MCF 10A (cell line): ENCODE measurements at regions not wholly inside any gene's neighbourhood (a gene's known extent, or its start where the extent isn't known, plus 50 kb on each side); places are given as distances from the start of the nearest gene placed in this dataset.

Experiments
- BruUV-seq: library from RNA; stranded (reverse); fragments of 400-500 nt; replicated peaks from 2 replicates; lab custom pipeline; 2021; lab: Mats Ljungman, UMichigan
- CTCF ChIA-PET: fragments of 300-600 bp; sonication (Branson Sonifier 250); formaldehyde crosslinking; extraction: SDS; loops from one replicate; lab custom pipeline; 2021; ENCODE audit warnings: antibody characterized with exemption, inconsistent platforms; lab: Yijun Ruan, JAX
- POLR2A ChIA-PET: fragments of 300-600, 350-650 bp; sonication (Branson Sonifier 250); formaldehyde crosslinking; extraction: SDS; loops from one replicate; lab custom pipeline; 2020; ENCODE audit warnings: antibody characterized with exemption, inconsistent platforms; lab: Yijun Ruan, JAX
- DNase-seq: peaks from one replicate; pipeline ENCODE4 v3.0.0-alpha.2; 2018; ENCODE audit not compliant: unreplicated experiment
- H3K27ac Mint-ChIP-seq: one replicate; pipeline ENCODE4 v1.8.0; 2022; ENCODE audit warnings: mild to moderate bottlenecking, low read depth, mixed read lengths; ENCODE audit not compliant: unreplicated experiment
- H3K27me3 Mint-ChIP-seq: one replicate; pipeline ENCODE4 v1.8.0; 2022; ENCODE audit warnings: mixed read lengths; ENCODE audit not compliant: insufficient read depth, unreplicated experiment
- H3K36me3 Mint-ChIP-seq: one replicate; pipeline ENCODE4 v1.8.0; 2022; ENCODE audit warnings: mild to moderate bottlenecking, moderate library complexity, mixed read lengths; ENCODE audit not compliant: insufficient read depth, unreplicated experiment
- H3K4me1 Mint-ChIP-seq: one replicate; pipeline ENCODE4 v1.8.0; 2022; ENCODE audit warnings: mixed read lengths; ENCODE audit not compliant: insufficient read depth, unreplicated experiment
- H3K4me3 Mint-ChIP-seq: one replicate; pipeline ENCODE4 v1.8.0; 2022; ENCODE audit warnings: mild to moderate bottlenecking, moderate library complexity, mixed read lengths; ENCODE audit not compliant: unreplicated experiment
- H3K9me3 Mint-ChIP-seq: one replicate; pipeline ENCODE4 v1.8.0; 2022; ENCODE audit warnings: mixed read lengths; ENCODE audit not compliant: unreplicated experiment
- CTCF ChIP-seq: fragments of 200-600 bp; IDR thresholded peaks from one replicate; pipeline ENCODE4 v1.8.0; 2022; ENCODE audit warnings: antibody characterized with exemption, mild to moderate bottlenecking; ENCODE audit not compliant: unreplicated experiment
- intact Hi-C: fragments of 100-400 bp; cut with micrococcal nuclease; formaldehyde crosslinking; loops from 2 replicates; pipeline ENCODE4 v1.14.1; 2022

DNA sequence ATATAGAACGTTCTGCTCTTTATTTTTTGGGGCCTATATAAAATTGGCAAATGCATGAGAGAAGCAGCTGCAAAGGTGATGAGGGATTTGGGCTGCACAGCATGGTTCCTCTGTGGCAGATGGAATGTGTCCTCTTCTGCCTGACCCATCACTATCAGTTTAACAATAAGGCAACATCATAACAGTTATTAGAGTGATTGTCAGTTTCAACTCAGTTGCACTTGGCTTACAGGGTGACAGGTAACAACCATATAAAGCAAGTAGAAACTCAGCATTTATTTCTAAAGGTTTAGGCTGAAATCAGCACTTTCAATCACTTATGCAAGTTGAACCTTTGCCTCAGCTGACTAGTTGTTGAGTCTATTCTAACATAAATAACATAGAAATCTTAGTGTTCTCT lies 935.4 kb upstream of the CHORDC1 start:
- no peaks in the 10 kb centered on the region for H3K36me3 Mint-ChIP-seq
- intact Hi-C loops = no loop called here
- H3K27me3 Mint-ChIP-seq = no peaks in the 10 kb centered on the region
- DNase-seq = no peak
- TF ChIP-seq CTCF = no peak
- CTCF ChIA-PET = interaction anchor here (0.7 kb wide), 1 partner anchor 140 kb away, joined by 4 read pairs; no protein-coding TSS in a partner anchor
- peaks cover 12% of the 10 kb centered on the region for H3K4me1 Mint-ChIP-seq
- H3K4me3 Mint-ChIP-seq = no peak overlapping the region
- no peaks in the 10 kb centered on the region for H3K9me3 Mint-ChIP-seq
- no TSS peak for BruUV-seq
- POLR2A ChIA-PET = no interaction called here
- no peak overlapping the region for H3K27ac Mint-ChIP-seq

DNA sequence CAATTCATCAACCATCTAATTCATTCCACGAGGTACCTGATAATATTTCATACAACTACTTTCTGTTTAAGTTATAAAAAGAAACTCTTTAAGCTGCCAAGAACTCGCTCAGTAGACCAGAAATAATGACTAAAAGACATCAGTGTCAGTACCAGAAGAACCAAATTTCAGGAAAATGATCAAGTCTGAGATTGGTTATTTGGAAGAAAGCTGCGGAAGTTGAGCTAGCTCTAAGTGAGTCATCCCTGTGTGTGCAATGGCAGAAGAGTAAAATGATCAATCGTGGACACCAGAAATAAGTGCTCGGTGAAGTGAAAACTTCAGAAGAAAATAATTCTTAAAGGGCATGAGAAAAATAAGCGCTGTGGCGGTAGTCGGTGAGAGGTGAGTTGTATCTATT lies 933.2 kb upstream of the CHORDC1 start:
- no peak overlapping the region for H3K27ac Mint-ChIP-seq
- H3K27me3 Mint-ChIP-seq = no peaks in the 10 kb centered on the region
- TF ChIP-seq CTCF = no peak
- H3K9me3 Mint-ChIP-seq = peaks cover 8% of the 10 kb centered on the region
- H3K4me1 Mint-ChIP-seq = peaks cover 6% of the 10 kb centered on the region
- no TSS peak for BruUV-seq
- H3K36me3 Mint-ChIP-seq = no peaks in the 10 kb centered on the region
- H3K4me3 Mint-ChIP-seq = no peak overlapping the region
- intact Hi-C loops = no loop called here
- POLR2A ChIA-PET = interaction anchor here (0.6 kb wide), 1 partner anchor 75 kb away, joined by 3 read pairs; no protein-coding TSS in a partner anchor
- CTCF ChIA-PET = no interaction called here
- no peak for DNase-seq

DNA sequence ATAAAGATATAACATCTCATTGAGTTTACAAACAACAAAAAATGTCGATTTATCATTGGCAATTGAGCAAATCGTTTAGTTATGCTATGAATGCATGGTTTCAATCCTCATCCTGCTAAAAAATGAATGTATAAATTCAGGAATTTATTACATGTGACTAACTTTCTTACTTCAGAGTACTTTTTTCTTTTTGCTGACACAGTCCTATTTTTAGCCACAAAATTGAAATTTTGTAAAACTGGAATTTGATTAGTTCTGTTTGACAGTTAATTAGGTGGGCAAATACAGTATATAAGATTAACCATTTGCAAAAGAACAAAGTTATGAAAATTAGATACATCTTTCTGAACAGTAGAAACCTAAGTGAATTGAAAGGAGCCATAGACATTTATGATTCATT lies 925.0 kb upstream of the CHORDC1 start:
- Mint-ChIP-seq H3K4me1 (no peaks in the 10 kb centered on the region), H3K4me3 (no peak overlapping the region), H3K9me3 (peaks cover 4% of the 10 kb centered on the region), H3K36me3 (peaks cover 6% of the 10 kb centered on the region), H3K27me3 (no peaks in the 10 kb centered on the region), H3K27ac (no peak overlapping the region)
- no peak for DNase-seq
- TF ChIP-seq CTCF = no peak
- intact Hi-C loops = no loop called here
- ChIA-PET CTCF (no interaction called here), POLR2A (no interaction called here)
- no TSS peak for BruUV-seq

- Mint-ChIP-seq H3K36me3 (peaks cover 5% of the 10 kb centered on the region), H3K4me3 (no peak overlapping the region), H3K27ac (no peak overlapping the region), H3K9me3 (no peaks in the 10 kb centered on the region), H3K4me1 (no peaks in the 10 kb centered on the region), H3K27me3 (no peaks in the 10 kb centered on the region)
- no peak for TF ChIP-seq CTCF
- ChIA-PET CTCF (interaction anchor here (0.6 kb wide), 1 partner anchor 448 kb away, joined by 3 read pairs; no protein-coding TSS in a partner anchor), POLR2A (no interaction called here)
- no peak for DNase-seq
- no TSS peak for BruUV-seq
- intact Hi-C loops = no loop called here
These were observed 918.8 kb upstream of the CHORDC1 start for GRCh38 chr11:91141655-91142054.
